Fibroblast of villous mesenchyme (primary cell): ENCODE measurements at regions not wholly inside any gene's neighbourhood (a gene's known extent, or its start where the extent isn't known, plus 50 kb on each side); places are given as distances from the start of the nearest gene placed in this dataset.
A peak's percentile ranks its signal among the peaks of the same experiment; 100 is the strongest.

Experiments
- DNase-seq: peaks from one replicate; pipeline ENCODE4 v3.0.0-alpha.2; 2010; ENCODE audit warnings: low read depth
- H3K4me3 ChIP-seq: 2 replicates; pipeline ENCODE4 v1.5.1; 2011; ENCODE audit warnings: low read depth, mild to moderate bottlenecking, low read length
- CTCF ChIP-seq: IDR thresholded peaks from 2 replicates; pipeline ENCODE4 v1.5.1; 2012; ENCODE audit warnings: low read depth, mild to moderate bottlenecking, low read length; ENCODE audit not compliant: insufficient read depth

- no peak for TF ChIP-seq CTCF
- DNase-seq: no peak
- H3K4me3 ChIP-seq: no peak overlapping the region
These were observed 273.0 kb downstream of the CCDC85A start for GRCh38 chr2:56456791-56457190.

DNA sequence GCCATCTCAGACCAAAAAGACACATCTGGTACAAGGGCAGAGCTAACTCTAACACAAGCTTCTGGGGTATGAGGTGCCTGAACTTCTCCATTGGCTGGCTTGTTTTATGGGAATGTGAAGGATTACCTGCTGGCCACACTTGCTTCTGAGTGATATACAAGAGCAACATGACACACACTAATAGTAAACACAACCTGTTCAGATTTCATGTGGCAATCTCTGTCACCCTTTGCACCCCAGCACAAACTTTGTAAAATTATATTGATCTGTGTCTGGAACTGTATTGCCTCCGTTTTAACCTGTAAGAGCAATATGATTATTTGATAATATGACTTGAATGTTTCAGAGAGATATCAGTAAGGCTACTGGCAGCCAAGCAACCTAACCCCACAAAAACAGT, 276.7 kb downstream of the CCDC85A start:
- TF ChIP-seq CTCF: no peak
- no peak overlapping the region for H3K4me3 ChIP-seq
- no peak for DNase-seq

GRCh38 chr2:56464066-56464465, 280.3 kb downstream of the CCDC85A start:
- TF ChIP-seq CTCF: no peak
- DNase-seq: no peak
- no peak overlapping the region for H3K4me3 ChIP-seq

- no peak overlapping the region for H3K4me3 ChIP-seq
- DNase-seq: peak; percentile 60
- no peak for TF ChIP-seq CTCF
These were observed 280.8 kb downstream of the CCDC85A start for GRCh38 chr2:56464613-56465012.

GRCh38 chr2:56465491-56465890, 281.7 kb downstream of the CCDC85A start:
- H3K4me3 ChIP-seq: no peak overlapping the region
- TF ChIP-seq CTCF: no peak
- peak; percentile 36 for DNase-seq

- DNase-seq: no peak
- no peak overlapping the region for H3K4me3 ChIP-seq
- no peak for TF ChIP-seq CTCF
These were observed 289.7 kb downstream of the CCDC85A start for GRCh38 chr2:56473524-56473923.

- peak; percentile 47 for DNase-seq
- no peak overlapping the region for H3K4me3 ChIP-seq
- no peak for TF ChIP-seq CTCF
These were observed 290.8 kb downstream of the CCDC85A start for GRCh38 chr2:56474412-56475158.
